ENCODE measurements at regions not wholly inside any gene's neighbourhood (a gene's known extent, or its start where the extent isn't known, plus 50 kb on each side); places are given as distances from the start of the nearest gene placed in this dataset.

DNA sequence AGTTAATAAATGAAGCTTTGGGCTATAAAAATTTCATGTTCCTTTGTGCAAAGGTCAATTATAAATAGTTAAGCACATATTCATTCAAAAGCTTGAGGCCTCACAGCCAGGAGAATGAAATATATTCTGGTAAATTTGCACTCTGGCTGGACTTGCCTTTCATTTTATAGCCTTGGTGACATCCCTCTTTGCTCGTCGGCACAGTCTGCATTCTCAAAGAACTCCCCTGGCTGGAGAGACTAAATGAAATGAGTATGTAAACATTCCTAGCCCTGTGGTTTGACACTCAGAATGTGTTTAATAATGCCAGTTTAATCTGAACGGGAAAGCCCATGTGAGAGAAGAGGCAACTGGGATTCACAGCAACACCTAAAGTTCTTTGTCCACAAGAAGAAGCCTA is 285.6 kb downstream of the BRINP1 start:
- TF ChIP-seq, protein P1, sequence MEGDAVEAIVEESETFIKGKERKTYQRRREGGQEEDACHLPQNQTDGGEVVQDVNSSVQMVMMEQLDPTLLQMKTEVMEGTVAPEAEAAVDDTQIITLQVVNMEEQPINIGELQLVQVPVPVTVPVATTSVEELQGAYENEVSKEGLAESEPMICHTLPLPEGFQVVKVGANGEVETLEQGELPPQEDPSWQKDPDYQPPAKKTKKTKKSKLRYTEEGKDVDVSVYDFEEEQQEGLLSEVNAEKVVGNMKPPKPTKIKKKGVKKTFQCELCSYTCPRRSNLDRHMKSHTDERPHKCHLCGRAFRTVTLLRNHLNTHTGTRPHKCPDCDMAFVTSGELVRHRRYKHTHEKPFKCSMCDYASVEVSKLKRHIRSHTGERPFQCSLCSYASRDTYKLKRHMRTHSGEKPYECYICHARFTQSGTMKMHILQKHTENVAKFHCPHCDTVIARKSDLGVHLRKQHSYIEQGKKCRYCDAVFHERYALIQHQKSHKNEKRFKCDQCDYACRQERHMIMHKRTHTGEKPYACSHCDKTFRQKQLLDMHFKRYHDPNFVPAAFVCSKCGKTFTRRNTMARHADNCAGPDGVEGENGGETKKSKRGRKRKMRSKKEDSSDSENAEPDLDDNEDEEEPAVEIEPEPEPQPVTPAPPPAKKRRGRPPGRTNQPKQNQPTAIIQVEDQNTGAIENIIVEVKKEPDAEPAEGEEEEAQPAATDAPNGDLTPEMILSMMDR (optimal IDR thresholded peaks at IDR 0.05 in 1 of 3, IDR thresholded peaks at IDR 0.05 in 1 of 3, conservative IDR thresholded peaks at IDR 0.05 in 1 of 3; ENCODE audit: extremely low read depth in 1 of 3, insufficient read depth in 2 of 3, low read length in 3 of 3) = no peak
- no peak for TF ChIP-seq EZH2 (IDR thresholded peaks at IDR 0.05; ENCODE audit: low read length)
